PC-3 (cell line): ENCODE measurements at regions not wholly inside any gene's neighbourhood (a gene's known extent, or its start where the extent isn't known, plus 50 kb on each side); places are given as distances from the start of the nearest gene placed in this dataset.

ENCODE experiments used
- ATAC-seq: fragments of 200-7000 bp; cut with Tn5 transposase; 2 replicates; pipeline ENCODE4 v1.9.1; 2020; ENCODE audit warnings: mild to moderate bottlenecking, moderate library complexity
- BruUV-seq: library from RNA; stranded (reverse); fragments of 400-500 nt; replicated peaks from 2 replicates; lab custom pipeline; 2021; lab: Mats Ljungman, UMichigan
- CTCF ChIA-PET: fragments of 300-600 bp; sonication (Branson Sonifier 250); formaldehyde crosslinking; loops from one replicate; lab custom pipeline; 2022; ENCODE audit warnings: antibody characterized with exemption; lab: Charles Lee
- POLR2A ChIA-PET: fragments of 300-600 bp; sonication (Branson Sonifier 250); formaldehyde crosslinking; loops from one replicate; lab custom pipeline; 2022; ENCODE audit warnings: antibody characterized with exemption; ENCODE audit not compliant: unreplicated experiment; lab: Charles Lee
- DNase-seq: peaks from one replicate; pipeline ENCODE4 v3.0.0-alpha.2; 2015
- H2AFZ ChIP-seq: fragments of 300-600 bp; sonication (generic); 2 replicates; pipeline ENCODE4 v1.6.0; 2016; ENCODE audit warnings: antibody characterized with exemption, low read length
- H3F3A ChIP-seq: fragments of 300-600 bp; sonication (generic); one replicate; pipeline ENCODE4 v1.6.0; 2017; ENCODE audit warnings: antibody characterized with exemption, low read length, control low read depth, mild to moderate bottlenecking; ENCODE audit not compliant: unreplicated experiment
- H3K27ac ChIP-seq: fragments of 300-600 bp; sonication (generic); 2 replicates; pipeline ENCODE4 v1.5.1; 2016; ENCODE audit warnings: mild to moderate bottlenecking, low read length
- H3K27me3 ChIP-seq: fragments of 300-600 bp; sonication (generic); 2 replicates; pipeline ENCODE4 v1.6.1; 2016; ENCODE audit warnings: low read length, mixed read lengths
- H3K36me3 ChIP-seq: fragments of 300-600 bp; sonication (generic); 2 replicates; pipeline ENCODE4 v1.6.1; 2016; ENCODE audit warnings: low read depth, mixed run types, low read length, mixed read lengths
- H3K4me1 ChIP-seq: fragments of 300-600 bp; sonication (generic); 2 replicates; pipeline ENCODE4 v1.5.1; 2016; ENCODE audit warnings: low read length; ENCODE audit not compliant: insufficient read depth
- H3K4me2 ChIP-seq: fragments of 300-600 bp; sonication (generic); 2 replicates; pipeline ENCODE4 v1.6.0; 2016; ENCODE audit warnings: low read length
- H3K4me3 ChIP-seq: fragments of 300-600 bp; sonication (generic); 2 replicates; pipeline ENCODE4 v1.5.1; 2016; ENCODE audit warnings: mild to moderate bottlenecking, low read length, mixed read lengths
- H3K79me2 ChIP-seq: fragments of 300-600 bp; sonication (generic); 2 replicates; pipeline ENCODE4 v1.6.1; 2017; ENCODE audit warnings: low read length, mixed read lengths
- H3K9ac ChIP-seq: fragments of 300-600 bp; sonication (generic); 2 replicates; pipeline ENCODE4 v1.6.0; 2016; ENCODE audit warnings: mild to moderate bottlenecking, low read length
- H3K9me2 ChIP-seq: fragments of 300-600 bp; sonication (generic); replicated peaks from 2 replicates; pipeline ENCODE4 v1.6.1; 2016; ENCODE audit warnings: mixed run types, low read length, mixed read lengths
- H3K9me3 ChIP-seq: fragments of 300-600 bp; sonication (generic); 2 replicates; pipeline ENCODE4 v1.6.1; 2016; ENCODE audit warnings: low read length, mixed read lengths
- H4K20me1 ChIP-seq: fragments of 300-600 bp; sonication (generic); 2 replicates; pipeline ENCODE4 v1.6.1; 2016; ENCODE audit warnings: low read length, mixed read lengths
- EZH2 ChIP-seq: fragments of 300-600 bp; sonication (generic); IDR thresholded peaks from one replicate; pipeline ENCODE4 v1.6.1; 2017; ENCODE audit warnings: antibody characterized with exemption, mild to moderate bottlenecking, low read length; ENCODE audit not compliant: unreplicated experiment
- EZH2phosphoT487 ChIP-seq: fragments of 300-600 bp; sonication (generic); IDR thresholded peaks from 2 replicates; pipeline ENCODE4 v1.6.1; 2018; ENCODE audit warnings: mild to moderate bottlenecking, antibody characterized with exemption, low read length, borderline replicate concordance
- intact Hi-C: fragments of 100-400 bp; cut with micrococcal nuclease; formaldehyde crosslinking; loops from 2 replicates; pipeline ENCODE4 v1.9.0; 2023
- TF ChIP-seq, protein P1 (sequence below): fragments of 300-600 bp; sonication (generic); conservative IDR thresholded peaks from 2 replicates; pipeline ENCODE4 v1.5.1; 2017; ENCODE audit warnings: antibody characterized with exemption, low read depth, mild to moderate bottlenecking, low read length

DNA sequence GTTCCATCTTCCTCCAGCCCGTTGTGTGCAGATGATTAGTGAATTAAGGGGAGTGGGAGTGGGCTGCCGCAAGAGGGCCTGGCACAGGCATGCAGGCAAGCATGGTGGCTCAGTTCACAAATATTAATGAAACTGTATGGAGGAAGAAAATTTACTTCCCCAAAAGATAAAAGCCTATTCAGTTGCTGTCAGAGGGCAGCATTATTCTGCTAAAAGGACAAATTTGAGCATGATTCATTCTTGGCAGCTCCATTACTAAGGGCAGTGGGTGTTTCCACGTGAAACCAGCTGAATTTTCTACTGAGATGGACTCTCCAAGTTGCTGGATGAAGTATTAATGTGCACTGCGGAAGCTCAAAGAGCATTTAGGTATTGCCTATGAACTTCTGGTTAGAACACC is 90.9 kb upstream of the WDR11 start:
- TF ChIP-seq EZH2 (no peak), EZH2phosphoT487 (no peak)
- TF ChIP-seq, protein P1, sequence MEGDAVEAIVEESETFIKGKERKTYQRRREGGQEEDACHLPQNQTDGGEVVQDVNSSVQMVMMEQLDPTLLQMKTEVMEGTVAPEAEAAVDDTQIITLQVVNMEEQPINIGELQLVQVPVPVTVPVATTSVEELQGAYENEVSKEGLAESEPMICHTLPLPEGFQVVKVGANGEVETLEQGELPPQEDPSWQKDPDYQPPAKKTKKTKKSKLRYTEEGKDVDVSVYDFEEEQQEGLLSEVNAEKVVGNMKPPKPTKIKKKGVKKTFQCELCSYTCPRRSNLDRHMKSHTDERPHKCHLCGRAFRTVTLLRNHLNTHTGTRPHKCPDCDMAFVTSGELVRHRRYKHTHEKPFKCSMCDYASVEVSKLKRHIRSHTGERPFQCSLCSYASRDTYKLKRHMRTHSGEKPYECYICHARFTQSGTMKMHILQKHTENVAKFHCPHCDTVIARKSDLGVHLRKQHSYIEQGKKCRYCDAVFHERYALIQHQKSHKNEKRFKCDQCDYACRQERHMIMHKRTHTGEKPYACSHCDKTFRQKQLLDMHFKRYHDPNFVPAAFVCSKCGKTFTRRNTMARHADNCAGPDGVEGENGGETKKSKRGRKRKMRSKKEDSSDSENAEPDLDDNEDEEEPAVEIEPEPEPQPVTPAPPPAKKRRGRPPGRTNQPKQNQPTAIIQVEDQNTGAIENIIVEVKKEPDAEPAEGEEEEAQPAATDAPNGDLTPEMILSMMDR = no peak
- ATAC-seq (no peak), DNase-seq (no peak)
- no TSS peak for BruUV-seq
- intact Hi-C loops = no loop called here
- no peaks in the 10 kb centered on the region for H3K79me2 ChIP-seq
- H3K4me2 ChIP-seq = no peak overlapping the region
- no peaks in the 10 kb centered on the region for H3K36me3 ChIP-seq
- H3K27ac ChIP-seq = no peak overlapping the region
- no peaks in the 10 kb centered on the region for H3F3A ChIP-seq
- no peak overlapping the region for H3K9ac ChIP-seq
- H2AFZ ChIP-seq = no peak overlapping the region
- ChIA-PET POLR2A (no interaction called here), CTCF (no interaction called here)
- no peaks in the 10 kb centered on the region for H3K27me3 ChIP-seq
- H4K20me1 ChIP-seq = no peaks in the 10 kb centered on the region
- no peaks in the 10 kb centered on the region for H3K9me3 ChIP-seq
- no peaks in the 10 kb centered on the region for H3K9me2 ChIP-seq
- no peak overlapping the region for H3K4me3 ChIP-seq
- H3K4me1 ChIP-seq = no peaks in the 10 kb centered on the region

DNA sequence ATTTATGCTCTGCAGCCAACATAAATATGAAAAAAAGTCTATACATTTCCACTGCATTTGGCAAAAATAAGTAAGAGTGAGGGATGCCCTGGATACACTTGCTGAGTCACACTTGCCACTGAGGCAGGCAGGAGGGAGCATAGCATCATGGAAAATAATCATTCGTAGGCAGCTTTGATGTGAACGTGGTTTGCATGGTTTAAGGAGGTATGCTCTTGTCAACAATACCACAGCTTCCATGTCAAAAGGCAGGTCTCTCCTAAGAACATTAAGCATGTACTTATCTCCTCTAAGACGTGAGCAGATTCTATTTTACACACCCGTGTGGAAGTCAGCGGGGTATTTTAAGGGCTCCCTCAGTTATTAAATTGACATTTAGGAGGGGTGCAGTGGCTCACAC is 89.2 kb upstream of the WDR11 start:
- no peak overlapping the region for H2AFZ ChIP-seq
- H3K4me2 ChIP-seq = no peak overlapping the region
- no peaks in the 10 kb centered on the region for H3K9me3 ChIP-seq
- H3K27ac ChIP-seq = no peak overlapping the region
- H3F3A ChIP-seq = no peaks in the 10 kb centered on the region
- ChIA-PET CTCF (no interaction called here), POLR2A (no interaction called here)
- ATAC-seq = no peak
- TF ChIP-seq EZH2 (no peak), EZH2phosphoT487 (no peak)
- TF ChIP-seq, protein P1 = no peak
- no peaks in the 10 kb centered on the region for H3K4me1 ChIP-seq
- no peak overlapping the region for H3K9ac ChIP-seq
- no peaks in the 10 kb centered on the region for H3K79me2 ChIP-seq
- no peaks in the 10 kb centered on the region for H3K36me3 ChIP-seq
- intact Hi-C loops = no loop called here
- no peaks in the 10 kb centered on the region for H3K27me3 ChIP-seq
- no peaks in the 10 kb centered on the region for H3K9me2 ChIP-seq
- H3K4me3 ChIP-seq = no peak overlapping the region
- no peaks in the 10 kb centered on the region for H4K20me1 ChIP-seq
- no TSS peak for BruUV-seq
- DNase-seq = no peak

DNA sequence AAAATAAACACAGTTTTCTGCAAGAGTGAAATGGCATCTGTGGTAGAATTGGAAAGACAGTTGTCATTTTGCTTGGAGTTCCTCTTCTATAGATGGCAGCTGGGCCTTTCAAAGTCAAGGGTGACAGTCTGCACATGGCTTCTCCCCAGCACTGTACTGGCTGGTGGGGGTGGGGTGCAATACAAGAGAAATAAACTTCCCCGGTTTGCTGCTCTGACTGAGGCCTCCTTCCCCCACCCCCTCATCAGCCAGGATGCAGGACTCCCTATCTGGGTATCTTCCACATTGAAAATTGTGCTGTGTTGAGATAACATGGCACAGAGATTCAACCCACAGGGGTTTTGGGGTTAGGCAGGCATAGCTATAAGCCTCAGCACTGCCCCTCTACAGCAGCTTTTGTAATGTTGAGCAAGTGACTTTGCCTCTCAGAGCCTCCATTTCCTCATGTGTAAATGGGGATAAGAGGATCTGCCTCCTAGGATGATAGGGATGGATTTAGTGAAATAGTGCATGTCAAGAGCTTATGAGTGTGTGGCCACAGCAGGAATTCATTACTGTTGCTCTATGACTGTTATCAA is 85.8 kb upstream of the WDR11 start:
- H3K36me3 ChIP-seq = no peaks in the 10 kb centered on the region
- ChIA-PET CTCF (no interaction called here), POLR2A (no interaction called here)
- no peaks in the 10 kb centered on the region for H3K79me2 ChIP-seq
- no peak overlapping the region for H3K9ac ChIP-seq
- no peak overlapping the region for H3K4me2 ChIP-seq
- intact Hi-C loops = no loop called here
- no peaks in the 10 kb centered on the region for H3K9me2 ChIP-seq
- H3K4me3 ChIP-seq = no peak overlapping the region
- no peak for ATAC-seq
- H3K27me3 ChIP-seq = no peaks in the 10 kb centered on the region
- no peaks in the 10 kb centered on the region for H3F3A ChIP-seq
- no peak for TF ChIP-seq EZH2phosphoT487
- TF ChIP-seq, protein P1 = no peak
- no peak for TF ChIP-seq EZH2
- H3K27ac ChIP-seq = no peak overlapping the region
- no peaks in the 10 kb centered on the region for H4K20me1 ChIP-seq
- BruUV-seq = no TSS peak
- no peaks in the 10 kb centered on the region for H3K4me1 ChIP-seq
- H3K9me3 ChIP-seq = no peaks in the 10 kb centered on the region
- no peak for DNase-seq
- H2AFZ ChIP-seq = no peak overlapping the region
